Mesothelial cell of epicardium (in vitro differentiated cells): ENCODE measurements at regions not wholly inside any gene's neighbourhood (a gene's known extent, or its start where the extent isn't known, plus 50 kb on each side); places are given as distances from the start of the nearest gene placed in this dataset.

Experiments
- DNase-seq, 2 experiments: peaks; one replicate each; pipeline ENCODE4 v3.0.0; 2021; ENCODE audit warnings: low spot score in 2 of 2; ENCODE audit not compliant: unreplicated experiment in 2 of 2
- H3K27ac Mint-ChIP-seq: 2 replicates; pipeline ENCODE4 v1.8.0; 2021; ENCODE audit warnings: mixed read lengths
- H3K27me3 Mint-ChIP-seq: 2 replicates; pipeline ENCODE4 v1.8.0; 2021; ENCODE audit warnings: low read depth, mixed read lengths
- H3K36me3 Mint-ChIP-seq: 2 replicates; pipeline ENCODE4 v1.8.0; 2021; ENCODE audit warnings: mixed read lengths
- H3K4me1 Mint-ChIP-seq: 2 replicates; pipeline ENCODE4 v1.8.0; 2021; ENCODE audit warnings: mixed read lengths
- H3K4me3 Mint-ChIP-seq: 2 replicates; pipeline ENCODE4 v1.8.0; 2021; ENCODE audit warnings: mild to moderate bottlenecking, moderate library complexity, mixed read lengths
- H3K9me3 Mint-ChIP-seq: 2 replicates; pipeline ENCODE4 v1.8.0; 2021; ENCODE audit warnings: mixed read lengths
- TF ChIP-seq, protein P1 (sequence below): fragments of 200-600 bp; sonication (generic); IDR thresholded peaks from one replicate; pipeline ENCODE4 v1.5.0; 2021; ENCODE audit warnings: antibody characterized with exemption; ENCODE audit not compliant: unreplicated experiment

DNA sequence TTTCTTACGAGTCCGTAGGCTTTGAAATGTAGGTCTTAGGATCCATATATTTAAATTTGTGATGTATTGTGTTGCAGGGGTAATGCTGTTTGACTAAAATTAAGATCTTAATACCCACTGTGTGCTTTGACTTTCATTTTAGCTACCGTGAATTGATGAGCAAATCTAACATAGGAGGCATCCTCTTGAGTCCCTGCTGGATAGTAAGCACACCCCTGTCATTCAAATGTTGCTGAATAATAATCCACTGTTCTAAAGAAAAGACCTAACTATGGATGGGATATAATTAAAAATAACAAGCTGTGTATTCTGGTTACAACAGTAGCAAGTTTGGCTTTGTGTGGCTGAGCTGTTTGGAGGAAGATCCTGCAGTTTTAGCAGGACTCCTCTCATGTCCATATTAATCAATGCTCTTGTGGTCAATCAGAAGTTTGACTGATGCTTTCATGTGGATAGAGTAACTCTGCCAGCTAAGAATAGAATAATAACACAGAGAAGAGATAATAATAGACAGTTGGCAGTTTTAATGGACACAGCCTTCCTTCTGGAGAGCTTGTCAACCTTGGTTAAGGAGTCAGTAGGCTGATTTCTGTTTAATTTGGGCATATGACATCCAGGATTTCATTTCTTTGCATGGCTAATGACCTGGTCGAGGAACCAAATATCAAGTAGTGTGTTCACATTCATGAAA is 148.1 kb upstream of the MIS18BP1 start:
- no peaks in the 10 kb centered on the region for H3K4me1 Mint-ChIP-seq
- H3K27me3 Mint-ChIP-seq: peaks cover 13% of the 10 kb centered on the region
- TF ChIP-seq, protein P1, sequence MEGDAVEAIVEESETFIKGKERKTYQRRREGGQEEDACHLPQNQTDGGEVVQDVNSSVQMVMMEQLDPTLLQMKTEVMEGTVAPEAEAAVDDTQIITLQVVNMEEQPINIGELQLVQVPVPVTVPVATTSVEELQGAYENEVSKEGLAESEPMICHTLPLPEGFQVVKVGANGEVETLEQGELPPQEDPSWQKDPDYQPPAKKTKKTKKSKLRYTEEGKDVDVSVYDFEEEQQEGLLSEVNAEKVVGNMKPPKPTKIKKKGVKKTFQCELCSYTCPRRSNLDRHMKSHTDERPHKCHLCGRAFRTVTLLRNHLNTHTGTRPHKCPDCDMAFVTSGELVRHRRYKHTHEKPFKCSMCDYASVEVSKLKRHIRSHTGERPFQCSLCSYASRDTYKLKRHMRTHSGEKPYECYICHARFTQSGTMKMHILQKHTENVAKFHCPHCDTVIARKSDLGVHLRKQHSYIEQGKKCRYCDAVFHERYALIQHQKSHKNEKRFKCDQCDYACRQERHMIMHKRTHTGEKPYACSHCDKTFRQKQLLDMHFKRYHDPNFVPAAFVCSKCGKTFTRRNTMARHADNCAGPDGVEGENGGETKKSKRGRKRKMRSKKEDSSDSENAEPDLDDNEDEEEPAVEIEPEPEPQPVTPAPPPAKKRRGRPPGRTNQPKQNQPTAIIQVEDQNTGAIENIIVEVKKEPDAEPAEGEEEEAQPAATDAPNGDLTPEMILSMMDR: no peak
- H3K27ac Mint-ChIP-seq: no peak overlapping the region
- no peaks in the 10 kb centered on the region for H3K36me3 Mint-ChIP-seq
- no peak overlapping the region for H3K4me3 Mint-ChIP-seq
- peaks cover 8% of the 10 kb centered on the region for H3K9me3 Mint-ChIP-seq
- DNase-seq: no peak

DNA sequence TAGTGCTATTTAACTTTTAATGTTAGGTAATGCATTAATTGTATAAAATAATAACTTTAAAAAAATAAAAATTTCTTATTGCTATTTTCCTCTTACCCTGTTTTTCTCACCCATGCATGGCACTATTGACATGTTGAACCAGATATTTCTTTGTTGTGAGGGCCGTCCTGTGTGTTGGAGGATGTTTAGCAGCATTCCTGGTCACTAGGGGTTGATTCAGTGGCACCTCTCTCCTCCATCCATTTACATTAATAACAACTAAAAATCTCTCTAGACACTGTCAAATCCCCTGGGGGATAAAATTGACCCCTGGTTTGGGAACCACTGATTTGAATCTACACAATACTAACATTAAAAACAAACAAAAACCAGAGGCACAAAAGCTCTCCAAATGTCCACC is 147.5 kb upstream of the MIS18BP1 start:
- no peak overlapping the region for H3K4me3 Mint-ChIP-seq
- peaks cover 11% of the 10 kb centered on the region for H3K9me3 Mint-ChIP-seq
- H3K27me3 Mint-ChIP-seq: peaks cover 13% of the 10 kb centered on the region
- no peaks in the 10 kb centered on the region for H3K4me1 Mint-ChIP-seq
- no peaks in the 10 kb centered on the region for H3K36me3 Mint-ChIP-seq
- DNase-seq: no peak
- H3K27ac Mint-ChIP-seq: no peak overlapping the region
- TF ChIP-seq, protein P1: no peak

- DNase-seq: no peak
- Mint-ChIP-seq H3K36me3 (no peaks in the 10 kb centered on the region), H3K4me3 (no peak overlapping the region), H3K27me3 (no peaks in the 10 kb centered on the region), H3K27ac (no peak overlapping the region), H3K4me1 (no peaks in the 10 kb centered on the region), H3K9me3 (peaks cover 6% of the 10 kb centered on the region)
- TF ChIP-seq, protein P1: no peak
Observed at GRCh38 chr14:45381091-45381490, 128.1 kb upstream of the MIS18BP1 start.

DNA sequence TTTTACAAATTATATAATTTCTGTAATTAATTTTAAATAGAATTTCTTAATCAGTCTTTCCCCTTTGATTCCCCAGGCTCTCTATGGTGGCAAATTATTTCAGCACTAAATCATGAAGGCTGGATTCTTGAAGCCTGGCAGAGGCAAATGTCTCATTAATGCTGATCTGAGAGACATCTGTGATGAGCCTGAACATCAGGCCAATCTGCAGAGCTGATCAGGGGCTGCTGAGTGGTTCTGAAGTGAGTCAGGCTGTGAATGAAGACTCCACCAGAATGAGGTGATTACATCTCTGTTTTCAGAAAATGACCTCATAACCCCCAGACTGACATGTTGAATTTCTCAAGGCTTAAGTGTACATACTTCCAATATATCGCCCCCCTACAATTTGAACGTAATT is 124.2 kb upstream of the MIS18BP1 start:
- H3K36me3 Mint-ChIP-seq: no peaks in the 10 kb centered on the region
- no peak overlapping the region for H3K27ac Mint-ChIP-seq
- H3K27me3 Mint-ChIP-seq: peaks cover 3% of the 10 kb centered on the region
- H3K4me1 Mint-ChIP-seq: no peaks in the 10 kb centered on the region
- no peak overlapping the region for H3K4me3 Mint-ChIP-seq
- H3K9me3 Mint-ChIP-seq: no peaks in the 10 kb centered on the region
- DNase-seq: no peak
- TF ChIP-seq, protein P1: no peak

DNA sequence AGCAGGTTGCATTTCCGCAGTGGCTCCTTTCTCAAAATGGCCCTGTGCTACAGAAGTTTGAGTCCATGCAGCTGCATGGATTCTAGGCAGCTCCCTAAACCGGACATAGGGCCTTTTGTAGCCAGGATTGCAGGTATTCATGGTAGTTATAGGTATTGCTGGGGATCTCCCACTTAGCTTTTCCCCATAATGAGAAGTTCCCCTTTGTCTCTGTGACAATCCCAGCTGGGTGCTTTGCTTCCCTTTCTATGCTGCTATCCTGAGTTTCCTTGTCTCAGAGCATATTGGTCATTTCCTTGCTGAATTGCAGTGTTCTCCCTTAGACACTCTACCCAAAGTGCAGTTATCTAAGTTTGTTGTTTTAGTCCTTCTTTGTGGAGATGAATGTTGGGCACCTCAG is 120.9 kb upstream of the MIS18BP1 start:
- Mint-ChIP-seq H3K27me3 (peaks cover 5% of the 10 kb centered on the region), H3K9me3 (no peaks in the 10 kb centered on the region), H3K4me1 (no peaks in the 10 kb centered on the region), H3K36me3 (no peaks in the 10 kb centered on the region), H3K27ac (no peak overlapping the region), H3K4me3 (no peak overlapping the region)
- DNase-seq: no peak
- TF ChIP-seq, protein P1: no peak
